GM19452 (cell line): ENCODE measurements at regions not wholly inside any gene's neighbourhood (a gene's known extent, or its start where the extent isn't known, plus 50 kb on each side); places are given as distances from the start of the nearest gene placed in this dataset.
A peak's percentile ranks its signal among the peaks of the same experiment; 100 is the strongest.

Experiments
- ATAC-seq: cut with Tn5 transposase; IDR thresholded peaks from one replicate; pipeline ENCODE4 v1.9.1; 2021; ENCODE audit not compliant: unreplicated experiment

DNA sequence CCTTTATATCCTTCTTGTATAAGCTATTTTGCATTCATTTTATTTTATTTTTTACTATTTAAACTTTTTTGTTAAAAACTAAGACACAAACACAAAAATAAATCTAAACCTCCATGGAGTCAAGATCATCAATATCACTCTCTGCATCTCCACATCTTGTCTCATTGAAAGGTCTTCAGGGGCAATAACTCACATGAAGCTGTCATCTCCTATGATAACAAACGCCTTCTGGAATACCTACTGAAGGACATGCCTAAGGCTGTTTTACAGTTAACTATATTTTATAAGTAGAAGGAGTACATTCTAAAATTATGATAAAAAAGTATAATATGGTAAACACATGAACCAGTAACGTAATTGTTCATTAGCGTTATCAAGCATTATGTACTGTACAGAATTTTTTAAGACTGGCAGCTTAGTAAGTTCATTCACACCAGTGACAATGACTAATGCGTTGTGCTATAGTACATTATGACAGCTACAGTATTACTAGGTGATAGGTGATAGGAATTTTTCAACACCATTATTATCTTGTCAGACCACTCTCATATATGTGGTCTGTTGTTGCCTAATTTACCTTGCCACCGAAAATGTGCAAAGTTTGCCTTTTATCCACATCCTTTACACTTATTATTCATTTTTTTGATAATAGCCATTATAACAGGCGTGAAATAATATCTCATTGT lies 390.7 kb upstream of the SLITRK1 start:
- no peak for ATAC-seq

GRCh38 chr13:84265257-84265764 lies 383.0 kb upstream of the SLITRK1 start:
- no peak for ATAC-seq

DNA sequence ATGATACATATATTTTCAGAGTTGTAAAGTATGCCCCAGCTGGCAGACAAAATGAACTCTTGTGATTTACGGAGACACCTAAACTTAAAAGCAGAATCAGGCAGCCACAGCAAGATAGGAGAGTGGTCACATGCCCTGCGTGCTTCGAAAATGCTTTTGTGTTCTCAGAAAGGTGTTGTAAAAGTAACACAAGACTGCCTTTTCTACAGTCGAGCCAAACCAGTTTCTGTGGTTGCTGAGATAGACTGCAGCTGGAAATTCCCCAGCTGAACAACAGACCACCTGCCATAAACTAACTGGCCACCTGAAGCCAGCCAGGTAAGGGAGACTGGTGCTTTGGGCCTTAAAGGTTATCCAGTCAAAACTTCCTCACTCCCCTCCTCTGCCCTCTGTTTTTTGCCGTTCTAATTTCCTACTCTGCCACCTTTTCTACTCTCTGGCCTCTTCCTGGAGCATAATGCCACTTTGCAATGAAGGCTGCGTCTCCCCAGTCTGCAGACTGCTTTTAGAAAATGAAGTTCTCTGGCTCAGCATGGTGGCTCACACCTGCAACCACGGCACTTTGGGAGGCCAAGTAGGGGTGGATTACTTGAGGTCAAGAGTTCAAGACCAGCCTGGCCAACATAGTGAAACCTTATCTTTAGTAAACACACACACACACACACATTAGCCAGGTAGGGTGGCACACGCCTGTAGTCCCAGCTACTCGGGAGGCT lies 381.2 kb upstream of the SLITRK1 start:
- no peak for ATAC-seq

DNA sequence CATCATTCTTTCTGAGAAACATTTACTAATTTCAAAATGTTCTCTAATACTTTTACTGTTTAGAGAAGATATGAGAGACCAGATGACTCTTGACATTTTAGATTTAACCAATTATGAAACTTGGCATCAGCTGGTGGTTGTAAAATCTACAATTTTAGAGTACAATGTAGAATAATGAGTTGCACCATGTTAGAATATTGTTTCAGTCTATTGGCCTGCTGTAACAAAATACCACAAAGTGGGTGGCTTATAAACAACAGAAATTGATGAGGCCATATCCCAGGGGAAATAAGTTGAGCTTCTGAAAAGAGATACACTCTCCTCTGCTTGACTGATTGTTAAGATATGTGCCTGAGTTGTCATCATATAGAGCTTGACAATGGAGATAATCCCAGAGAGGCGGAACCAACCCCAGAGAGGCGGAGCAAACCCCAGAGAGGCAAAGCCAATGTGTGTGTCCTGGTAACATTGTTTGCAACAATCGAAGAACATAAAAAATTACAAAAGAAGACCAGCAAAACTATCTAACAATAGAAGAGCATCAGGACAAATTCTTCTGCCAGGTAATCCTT lies 373.0 kb upstream of the SLITRK1 start:
- ATAC-seq, result no peak

GRCh38 chr13:84249463-84249862 lies 367.2 kb upstream of the SLITRK1 start:
- no peak for ATAC-seq

- ATAC-seq, result no peak
Observed at GRCh38 chr13:84243340-84243739, 361.1 kb upstream of the SLITRK1 start.

GRCh38 chr13:84239032-84239431 lies 356.8 kb upstream of the SLITRK1 start:
- no peak for ATAC-seq

GRCh38 chr13:84238381-84238780 lies 356.1 kb upstream of the SLITRK1 start:
- ATAC-seq, result no peak

- no peak for ATAC-seq
Observed at GRCh38 chr13:84237143-84237542, 354.9 kb upstream of the SLITRK1 start.

DNA sequence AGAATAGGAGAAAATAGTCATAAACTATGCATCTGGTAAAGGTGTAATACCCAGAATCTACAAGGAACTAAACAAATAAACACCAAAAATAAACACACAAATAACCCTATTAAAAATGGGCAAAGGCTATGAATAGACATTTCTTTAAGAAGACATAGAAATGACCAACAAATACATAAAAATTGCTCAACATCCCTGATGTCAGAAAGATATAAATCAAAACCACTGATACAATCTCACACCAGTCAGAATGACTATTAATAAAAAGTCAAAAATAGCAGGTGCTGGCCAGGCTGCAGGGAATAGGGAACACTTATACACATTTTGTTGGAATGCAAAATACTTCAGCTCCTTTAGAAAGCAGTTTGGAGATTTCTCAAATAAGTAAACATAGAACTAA lies 352.1 kb upstream of the SLITRK1 start:
- no peak for ATAC-seq

GRCh38 chr13:84230568-84230967 lies 348.3 kb upstream of the SLITRK1 start:
- ATAC-seq, result no peak

GRCh38 chr13:84211048-84211447 lies 328.8 kb upstream of the SLITRK1 start:
- ATAC-seq, result no peak

- no peak for ATAC-seq
Observed at GRCh38 chr13:84208246-84208910, 326.1 kb upstream of the SLITRK1 start.

DNA sequence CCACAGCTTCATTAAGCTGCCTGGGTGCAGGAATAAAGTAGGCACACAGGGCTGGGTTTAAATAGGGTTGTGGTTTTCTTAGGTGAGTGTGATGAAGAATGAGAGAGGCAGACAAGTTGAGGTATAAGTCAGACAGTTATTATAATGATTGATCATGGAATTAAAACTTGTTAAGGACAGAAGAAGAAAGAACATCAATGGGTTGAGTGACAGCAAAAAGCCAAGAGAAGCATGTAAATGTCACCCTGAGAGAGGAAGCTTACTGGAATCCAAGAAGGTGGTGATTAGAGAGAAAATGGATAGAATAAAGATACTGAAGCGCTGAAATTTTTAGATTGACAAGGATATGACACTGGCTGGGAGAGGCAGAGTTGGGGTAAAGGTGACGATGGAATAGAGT lies 325.2 kb upstream of the SLITRK1 start:
- no peak for ATAC-seq

- no peak for ATAC-seq
Observed at GRCh38 chr13:84200971-84201370, 318.7 kb upstream of the SLITRK1 start.

GRCh38 chr13:84192125-84192524 lies 309.9 kb upstream of the SLITRK1 start:
- no peak for ATAC-seq

DNA sequence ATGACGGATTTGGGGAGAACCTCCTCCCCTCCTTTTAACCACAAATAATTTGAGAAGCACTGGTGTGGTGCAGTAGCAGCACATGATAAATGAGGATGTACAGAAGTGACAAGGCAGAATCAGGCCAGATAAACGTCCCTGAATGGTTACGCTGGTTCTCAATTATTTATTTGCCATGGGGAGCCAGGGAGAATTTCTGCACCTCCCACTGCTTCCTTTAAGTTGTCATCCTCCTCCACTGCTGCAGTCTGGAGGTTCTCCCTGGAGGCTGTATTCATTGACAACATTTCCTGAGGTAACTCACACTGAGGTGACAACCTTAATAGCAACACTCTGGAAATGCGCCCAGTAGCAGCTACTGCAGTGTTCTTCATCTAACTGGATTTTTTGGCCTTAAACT lies 308.9 kb upstream of the SLITRK1 start:
- no peak for ATAC-seq

GRCh38 chr13:84187626-84188025 lies 305.4 kb upstream of the SLITRK1 start:
- ATAC-seq, result no peak

GRCh38 chr13:84139561-84140158 lies 257.4 kb upstream of the SLITRK1 start:
- no peak for ATAC-seq

DNA sequence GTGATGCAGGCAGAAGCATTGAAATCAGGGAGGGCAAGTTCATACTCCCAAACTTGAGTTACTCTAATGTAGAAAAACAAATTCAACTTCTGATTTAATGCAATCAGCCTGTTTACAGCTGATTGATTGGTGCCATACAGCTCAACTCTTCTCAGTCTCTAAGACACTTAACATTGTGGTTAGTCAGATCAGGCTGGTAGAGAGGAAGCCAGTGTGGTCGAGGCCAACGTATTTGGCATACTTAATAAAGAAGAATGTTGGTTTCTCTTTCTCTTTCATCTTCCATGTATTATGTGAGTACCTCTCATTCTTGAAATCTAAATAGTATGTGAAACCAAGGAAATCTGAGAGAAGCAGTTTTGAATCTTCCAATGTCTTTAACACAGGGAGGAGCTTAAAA lies 255.0 kb upstream of the SLITRK1 start:
- ATAC-seq, result peak; percentile 99

DNA sequence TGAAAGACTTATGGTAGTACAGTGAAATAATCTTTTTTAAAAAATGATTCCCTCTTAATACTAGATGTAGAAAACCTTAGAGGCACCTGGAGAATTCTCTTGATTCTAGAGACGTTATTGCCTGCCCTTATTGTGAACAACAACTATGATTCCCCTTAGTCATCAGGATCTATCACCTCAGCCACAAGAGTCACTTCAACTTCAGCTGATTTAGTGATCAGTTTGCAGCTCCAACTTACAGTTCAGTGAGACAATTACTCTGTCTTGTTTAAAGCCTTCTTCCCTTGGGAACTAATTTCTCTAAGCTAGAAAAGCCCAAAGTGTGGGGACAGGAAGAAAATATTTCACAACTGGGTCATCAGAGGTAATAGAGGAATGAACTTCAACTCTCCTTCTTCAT lies 254.3 kb upstream of the SLITRK1 start:
- peak; percentile 37 for ATAC-seq
